ENCODE measurements at regions not wholly inside any gene's neighbourhood (a gene's known extent, or its start where the extent isn't known, plus 50 kb on each side); places are given as distances from the start of the nearest gene placed in this dataset.
A peak's percentile ranks its signal among the peaks of the same experiment; 100 is the strongest.
"Not testable (repeated sequence)": the region's sequence is repeated elsewhere in the genome, so short reads cannot be mapped to it uniquely, and the experiment has no call there.

DNA sequence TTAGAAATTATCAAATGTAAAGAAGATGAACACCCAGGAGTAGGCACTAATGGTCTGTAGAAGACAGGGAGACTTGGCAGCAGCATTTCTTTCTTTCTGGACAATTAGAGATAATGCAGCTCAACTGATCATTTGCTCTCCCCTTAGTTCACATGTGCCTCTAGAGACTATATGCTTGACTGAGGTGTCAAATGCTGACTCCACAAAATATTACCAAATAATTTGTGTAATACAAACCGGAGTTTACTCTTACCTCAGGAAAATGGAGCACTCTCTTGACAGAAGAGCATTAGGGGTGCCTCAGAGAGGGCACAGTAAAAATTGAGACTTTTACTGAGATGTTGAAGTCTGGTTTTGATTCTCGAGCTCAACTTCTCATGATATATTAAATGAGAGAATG is 131.8 kb downstream of the ATP6V1G3 start:
- DNase-seq: no peak

DNA sequence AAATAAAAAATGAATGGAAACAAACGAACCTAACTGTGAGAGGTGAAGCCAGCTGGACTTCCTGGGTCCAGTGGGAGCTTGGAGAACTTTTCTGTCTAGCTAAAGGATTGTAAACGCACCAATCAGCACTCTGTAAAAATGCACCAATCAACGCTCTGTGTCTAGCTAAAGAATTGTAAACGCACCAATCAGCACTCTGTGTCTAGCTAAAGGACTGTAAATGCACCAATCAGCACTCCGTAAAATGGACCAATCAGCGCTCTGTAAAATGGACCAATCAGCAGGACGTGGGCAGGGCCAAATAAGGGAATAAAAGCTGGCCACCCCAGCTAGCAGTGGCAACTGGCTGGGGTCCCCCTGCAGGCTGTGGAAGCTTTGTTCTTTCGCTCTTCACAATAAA is 135.8 kb downstream of the ATP6V1G3 start:
- not testable (repeated sequence) for DNase-seq

DNA sequence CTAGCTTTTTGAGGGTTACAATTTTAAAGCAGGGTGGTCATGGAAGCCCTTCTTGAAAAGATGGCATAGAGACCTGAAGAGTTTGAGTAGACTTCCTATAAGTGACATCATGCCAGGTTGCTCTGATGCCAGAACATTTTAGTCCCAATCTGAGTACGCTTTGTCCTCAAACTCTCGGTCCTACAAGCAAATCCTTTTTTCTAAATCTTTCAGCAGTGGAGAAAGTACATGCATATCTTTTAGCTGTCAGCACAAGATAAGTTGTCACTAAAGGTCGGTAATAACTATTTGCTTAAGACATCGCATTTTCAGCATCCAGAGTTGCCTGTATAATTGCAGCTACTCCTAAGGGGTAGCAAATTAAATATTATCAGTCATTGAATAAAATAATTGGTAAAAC is 140.4 kb downstream of the ATP6V1G3 start:
- no peak for DNase-seq

DNA sequence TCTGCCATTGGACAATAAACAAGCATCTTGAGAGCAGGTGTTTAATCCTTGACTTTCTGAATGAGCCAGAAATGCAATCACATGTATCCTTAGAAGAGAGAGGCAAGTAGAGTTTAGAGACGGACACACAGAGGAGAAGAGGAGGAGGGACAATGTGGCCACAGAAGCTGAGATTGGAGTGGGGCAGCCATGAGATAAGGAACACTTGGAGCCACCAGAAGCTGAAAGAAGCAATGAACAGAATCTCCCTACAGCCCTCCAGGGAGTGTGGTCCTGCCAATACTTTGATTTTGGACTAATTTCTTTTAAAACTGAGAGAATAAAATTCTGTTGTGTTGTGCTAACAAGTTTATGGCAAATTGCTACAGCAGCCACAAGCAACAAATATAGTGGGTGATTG is 141.0 kb downstream of the ATP6V1G3 start:
- no peak for DNase-seq

DNA sequence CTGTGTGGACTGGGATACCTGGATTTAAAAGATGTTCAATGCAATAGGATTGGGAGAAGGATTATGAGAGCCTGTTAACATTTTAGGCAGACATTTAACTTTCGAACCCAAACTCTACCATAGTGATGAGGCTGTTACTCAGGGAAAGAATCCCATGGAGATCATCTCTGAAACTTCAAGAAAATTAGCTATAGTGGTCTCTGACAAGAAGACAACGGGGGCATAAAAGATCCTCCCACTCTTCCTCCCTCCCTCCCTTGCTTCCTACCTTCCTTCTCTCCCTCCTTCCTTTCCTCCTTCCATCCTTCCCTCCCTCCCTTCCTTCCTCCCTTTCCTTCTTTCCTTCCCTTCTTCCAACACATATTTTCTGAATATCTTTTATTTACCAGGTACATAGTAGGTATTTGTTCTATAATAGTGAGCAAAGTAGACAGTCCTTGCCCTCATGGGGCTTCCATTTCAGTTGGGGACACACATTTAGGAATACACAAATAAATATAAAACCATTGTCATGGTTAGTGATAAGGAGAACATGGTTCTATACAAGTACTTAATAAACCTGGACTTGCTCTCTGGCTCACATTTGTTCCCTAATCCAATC is 143.2 kb downstream of the ATP6V1G3 start:
- DNase-seq: no peak

DNA sequence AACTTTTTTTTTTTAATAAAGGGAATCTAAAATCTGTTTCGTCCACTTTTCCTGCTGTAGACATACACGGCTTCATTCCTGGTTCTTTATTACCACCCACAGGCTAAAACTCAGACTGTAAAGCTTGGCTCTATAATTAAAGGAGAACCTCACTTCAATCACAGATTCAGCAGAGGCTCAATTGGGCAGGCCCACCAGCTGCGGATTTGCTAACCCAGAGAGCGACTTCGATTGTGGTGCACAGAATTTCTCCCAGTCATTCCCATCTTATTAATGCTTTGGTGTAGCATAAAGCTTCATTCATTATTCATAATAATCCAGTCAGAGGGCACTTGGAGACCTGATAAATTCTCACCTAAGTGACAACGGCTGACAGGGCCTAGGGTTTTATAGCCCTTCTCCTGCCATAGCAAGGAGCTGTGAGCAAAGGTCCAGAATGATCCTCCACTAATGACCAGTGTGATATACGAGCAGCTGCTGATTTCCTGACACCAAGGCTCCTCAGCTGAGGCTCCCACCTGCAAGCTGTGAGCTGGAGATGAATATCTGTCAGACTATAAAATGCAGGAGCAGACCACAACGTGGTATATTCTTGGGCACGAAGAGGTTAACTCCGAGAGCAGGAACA is 149.0 kb downstream of the ATP6V1G3 start:
- no peak for DNase-seq

DNA sequence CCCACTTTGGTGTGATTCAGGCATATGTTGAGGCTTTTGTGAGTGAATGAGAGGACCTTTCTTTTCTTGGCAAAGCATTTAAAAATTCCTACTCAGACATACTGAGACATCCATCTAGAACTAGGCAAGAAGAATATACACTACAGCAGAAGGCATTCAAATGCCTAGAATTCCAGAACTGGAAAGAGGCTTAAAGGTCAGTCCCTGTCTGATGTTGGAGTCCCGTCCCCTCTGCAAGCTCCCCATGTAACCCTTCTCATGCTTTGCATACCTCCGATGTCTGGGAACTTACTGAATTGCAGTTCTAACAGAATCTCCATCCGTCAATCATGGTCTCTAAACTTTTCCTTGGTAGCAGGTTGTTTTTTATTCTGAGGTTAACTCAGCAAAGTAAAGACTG is 152.9 kb downstream of the ATP6V1G3 start:
- no peak for DNase-seq

DNA sequence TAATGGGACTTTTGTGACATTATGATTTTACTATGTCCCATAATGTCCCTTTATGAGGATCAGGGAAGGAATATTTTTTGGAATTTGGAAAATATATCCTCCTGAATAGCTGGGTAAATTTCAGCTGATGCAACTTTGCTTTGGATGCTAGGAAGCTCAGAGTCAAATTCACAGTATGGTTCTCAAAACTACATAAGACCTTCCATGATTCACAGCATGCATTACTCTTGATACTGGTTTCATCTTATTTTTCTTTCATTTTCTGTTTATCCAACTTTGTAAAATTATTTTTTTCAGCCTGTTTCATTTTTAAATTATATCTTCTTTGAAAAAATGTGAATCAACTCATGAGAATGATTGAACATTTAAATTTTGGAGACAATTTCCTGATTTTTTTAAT is 160.2 kb downstream of the ATP6V1G3 start:
- DNase-seq: no peak

DNA sequence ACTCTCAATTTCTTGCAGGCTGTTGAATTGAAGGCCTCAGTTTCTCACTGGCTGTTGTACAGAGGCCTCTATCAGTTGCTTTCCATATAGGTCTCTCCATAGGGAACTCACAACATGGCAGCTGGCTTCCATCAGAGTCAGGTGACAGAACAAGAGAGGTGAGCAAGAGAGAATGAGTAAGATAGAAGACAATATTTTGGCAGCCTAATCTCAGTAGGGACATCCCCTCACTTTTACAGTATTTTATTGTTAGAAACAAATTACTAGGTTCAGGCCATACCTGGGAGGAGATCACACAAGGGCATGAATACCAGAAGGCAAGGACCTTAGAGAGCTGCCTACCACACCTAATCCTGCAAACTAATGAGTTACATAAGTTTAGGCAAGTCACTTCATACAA is 162.8 kb downstream of the ATP6V1G3 start:
- DNase-seq: no peak

DNA sequence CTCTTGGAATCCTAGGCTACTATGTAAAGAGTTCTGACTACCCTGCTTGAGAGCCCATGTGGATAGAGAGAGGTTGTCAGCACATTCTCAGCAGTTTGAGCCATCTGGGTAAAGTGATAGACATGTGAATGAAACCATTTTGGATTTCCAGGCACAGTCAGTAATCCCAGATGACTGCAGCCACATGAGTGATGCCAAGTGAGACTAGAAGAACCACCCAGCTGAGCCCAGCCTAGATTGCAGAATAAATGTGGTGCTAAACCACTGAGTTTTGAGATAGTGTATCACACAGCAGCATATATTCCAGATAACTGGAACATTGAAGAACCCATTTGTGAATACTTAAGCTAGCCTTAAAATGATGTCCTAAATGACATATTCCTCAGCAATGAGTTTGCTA is 166.2 kb downstream of the ATP6V1G3 start:
- no peak for DNase-seq

DNA sequence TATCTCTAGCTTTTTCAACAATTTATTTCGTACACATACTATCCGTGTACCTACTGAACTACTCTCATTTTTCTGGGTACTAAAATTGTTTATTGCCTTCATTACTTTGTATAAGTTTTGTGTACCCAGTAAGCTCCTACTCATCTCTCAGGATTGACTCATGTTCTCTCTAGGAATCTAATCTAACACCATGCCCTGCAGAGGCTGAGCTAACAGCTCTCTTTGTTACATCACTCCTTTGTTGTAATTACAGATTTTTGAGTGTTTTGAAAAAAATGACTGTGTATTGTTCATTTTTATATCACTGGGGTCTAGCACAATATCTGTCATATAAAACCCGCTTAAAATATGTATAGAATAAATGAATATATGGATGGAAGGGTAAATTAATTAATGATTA is 167.1 kb downstream of the ATP6V1G3 start:
- DNase-seq: peak; percentile 56

All from HCEC 1CT (cell line).